Body of pancreas (tissue), 4 donors: ENCODE measurements at regions not wholly inside any gene's neighbourhood (a gene's known extent, or its start where the extent isn't known, plus 50 kb on each side); places are given as distances from the start of the nearest gene placed in this dataset.

Experiments used
- ATAC-seq: fragments of 150-250 bp; one replicate; pipeline ENCODE4 v1.9.1; 2016
- DNase-seq, 4 donors: peaks; one replicate each; pipeline ENCODE4 v3.0.0-alpha.2; 2019
- H3K27ac ChIP-seq, 4 donors: fragments of 200-600 bp; sonication (generic); 1 replicate in 3 of 4; 2 replicates in 1 of 4; pipeline versions ENCODE4 v1.5.1 to v1.6.1; 2016 to 2019; ENCODE audit warnings: mild to moderate bottlenecking in 1 of 4, mixed read lengths in 1 of 4, moderate library complexity in 1 of 4
- H3K27me3 ChIP-seq, 2 donors: fragments of 200-600 bp; sonication (generic); one replicate each; pipeline ENCODE4 v1.6.0; 2016; ENCODE audit warnings: mild to moderate bottlenecking in 1 of 2
- H3K36me3 ChIP-seq, 2 donors: fragments of 200-600 bp; sonication (generic); replicated peaks in 1 of 2; 2 replicates each; pipeline ENCODE4 v1.5.1; 2016; ENCODE audit warnings: low read depth in 2 of 2; ENCODE audit not compliant: insufficient read depth in 1 of 2
- H3K4me1 ChIP-seq: fragments of 200-600 bp; sonication (generic); one replicate; pipeline ENCODE4 v1.6.0; 2016
- H3K4me3 ChIP-seq, 2 donors: fragments of 200-600 bp; sonication (generic); 1 replicate in 1 of 2; 2 replicates in 1 of 2; pipeline ENCODE4 v1.5.1; 2016 to 2019
- H3K9me3 ChIP-seq, 3 donors: fragments of 200-600 bp; sonication (generic); 1 replicate in 2 of 3; 2 replicates in 1 of 3; pipeline ENCODE4 v1.5.1; 2016
- POLR2A ChIP-seq, 3 donors: fragments of 450-650 bp; IDR thresholded peaks; one replicate each; pipeline ENCODE4 v1.6.1; 2016; ENCODE audit warnings: antibody characterized with exemption in 3 of 3, mild to moderate bottlenecking in 2 of 3
- WGBS, 2 donors: methylation state at CpG; one replicate each; pipeline ENCODE4 v1.1.5; 2017; 5-methylcytosine and 5-hydroxymethylcytosine counted together
- intact Hi-C: fragments of 100-400 bp; cut with DNase I; formaldehyde crosslinking; loops from one replicate; pipeline ENCODE4 v1.15.1; 2023
- TF ChIP-seq, protein P1 (sequence below), 7 experiments: fragments of 450-650 bp in 4 of 7; fragments of 200-600 bp in 3 of 7; sonication (generic) in 3 of 7; IDR thresholded peaks; one replicate each; pipeline ENCODE4 v1.5.1; 2016 to 2019; ENCODE audit warnings: antibody characterized with exemption in 7 of 7

GRCh38 chr2:64789466-64790320 lies 136.0 kb upstream of the SERTAD2 start:
- intact Hi-C loops = no loop called here
- Histone ChIP-seq H3K4me1 (peaks cover 15% of the 10 kb centered on the region), H3K4me3 (no peak overlapping the region), H3K9me3 (no peaks in the 10 kb centered on the region), H3K27me3 (no peaks in the 10 kb centered on the region), H3K27ac (no peak overlapping the region), H3K36me3 (no peaks in the 10 kb centered on the region)
- DNase-seq (no peak), ATAC-seq (no peak)
- WGBS, 2 donors = 68 to 69% methylated on average over 9 of the region's 9 CpGs
- TF ChIP-seq POLR2A (IDR thresholded peaks at IDR 0.05) = no peak
- TF ChIP-seq, protein P1, sequence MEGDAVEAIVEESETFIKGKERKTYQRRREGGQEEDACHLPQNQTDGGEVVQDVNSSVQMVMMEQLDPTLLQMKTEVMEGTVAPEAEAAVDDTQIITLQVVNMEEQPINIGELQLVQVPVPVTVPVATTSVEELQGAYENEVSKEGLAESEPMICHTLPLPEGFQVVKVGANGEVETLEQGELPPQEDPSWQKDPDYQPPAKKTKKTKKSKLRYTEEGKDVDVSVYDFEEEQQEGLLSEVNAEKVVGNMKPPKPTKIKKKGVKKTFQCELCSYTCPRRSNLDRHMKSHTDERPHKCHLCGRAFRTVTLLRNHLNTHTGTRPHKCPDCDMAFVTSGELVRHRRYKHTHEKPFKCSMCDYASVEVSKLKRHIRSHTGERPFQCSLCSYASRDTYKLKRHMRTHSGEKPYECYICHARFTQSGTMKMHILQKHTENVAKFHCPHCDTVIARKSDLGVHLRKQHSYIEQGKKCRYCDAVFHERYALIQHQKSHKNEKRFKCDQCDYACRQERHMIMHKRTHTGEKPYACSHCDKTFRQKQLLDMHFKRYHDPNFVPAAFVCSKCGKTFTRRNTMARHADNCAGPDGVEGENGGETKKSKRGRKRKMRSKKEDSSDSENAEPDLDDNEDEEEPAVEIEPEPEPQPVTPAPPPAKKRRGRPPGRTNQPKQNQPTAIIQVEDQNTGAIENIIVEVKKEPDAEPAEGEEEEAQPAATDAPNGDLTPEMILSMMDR (IDR thresholded peaks at IDR 0.05) = no peak

DNA sequence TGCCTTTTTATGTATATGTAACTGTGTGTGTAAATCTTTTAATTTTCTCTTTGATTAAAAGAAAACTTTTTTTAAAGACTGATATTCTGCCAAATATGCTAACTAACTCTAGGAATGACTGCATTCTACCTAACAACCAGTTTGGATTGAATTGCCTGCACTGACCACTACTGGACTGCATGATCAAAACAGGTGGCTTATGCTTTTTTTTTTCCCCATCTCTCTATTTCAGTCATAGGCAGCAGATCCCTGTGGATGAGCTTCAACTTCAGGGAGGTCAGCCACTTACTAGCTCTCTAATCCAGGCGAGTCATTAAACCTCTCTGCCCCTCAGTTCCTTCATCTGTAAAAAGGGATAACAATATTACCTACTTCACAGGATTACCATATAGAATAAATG lies 138.6 kb upstream of the SERTAD2 start:
- ATAC-seq (no peak), DNase-seq (no peak)
- H3K27me3 ChIP-seq = no peaks in the 10 kb centered on the region
- H3K9me3 ChIP-seq = no peaks in the 10 kb centered on the region
- intact Hi-C loops = no loop called here
- peaks cover 15% of the 10 kb centered on the region for H3K4me1 ChIP-seq
- TF ChIP-seq, protein P1 (IDR thresholded peaks at IDR 0.05) = peak in 1 of 7 experiments; percentile 18
- no peak for TF ChIP-seq POLR2A (IDR thresholded peaks at IDR 0.05)
- no peak overlapping the region for H3K27ac ChIP-seq
- 89 to 95% methylated on average over 1 of the region's 1 CpG for WGBS, 2 donors
- H3K36me3 ChIP-seq = no peaks in the 10 kb centered on the region
- H3K4me3 ChIP-seq = no peak overlapping the region

DNA sequence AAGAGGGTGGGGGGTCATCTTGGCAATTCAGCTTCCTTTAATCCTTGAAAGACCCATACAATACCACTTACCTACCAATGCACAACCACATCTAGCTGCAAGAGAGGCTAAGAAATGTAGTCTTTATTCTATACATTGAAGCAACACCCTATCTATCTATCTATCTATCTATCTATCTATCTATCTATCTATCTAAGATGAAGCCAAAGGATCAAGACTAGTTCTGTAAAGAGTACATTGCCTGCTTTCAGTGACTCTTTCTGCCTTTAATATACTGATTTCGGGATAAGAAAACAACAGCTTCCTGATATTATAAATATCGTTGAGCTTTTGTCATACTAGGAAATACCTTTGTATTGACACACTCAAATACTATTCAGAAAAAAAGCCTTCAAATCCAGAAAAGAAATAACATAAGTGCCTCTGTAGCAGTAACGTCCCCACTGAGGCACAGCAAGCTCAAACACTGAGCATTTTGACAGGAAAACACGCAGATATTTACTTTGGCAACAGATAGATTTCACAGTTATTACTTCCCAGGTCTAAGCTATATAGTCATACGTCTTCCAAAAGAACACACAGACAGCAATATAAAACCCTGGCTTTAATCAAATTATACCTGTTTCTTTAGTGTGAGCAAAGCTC lies 139.4 kb upstream of the SERTAD2 start:
- ATAC-seq = no peak

DNA sequence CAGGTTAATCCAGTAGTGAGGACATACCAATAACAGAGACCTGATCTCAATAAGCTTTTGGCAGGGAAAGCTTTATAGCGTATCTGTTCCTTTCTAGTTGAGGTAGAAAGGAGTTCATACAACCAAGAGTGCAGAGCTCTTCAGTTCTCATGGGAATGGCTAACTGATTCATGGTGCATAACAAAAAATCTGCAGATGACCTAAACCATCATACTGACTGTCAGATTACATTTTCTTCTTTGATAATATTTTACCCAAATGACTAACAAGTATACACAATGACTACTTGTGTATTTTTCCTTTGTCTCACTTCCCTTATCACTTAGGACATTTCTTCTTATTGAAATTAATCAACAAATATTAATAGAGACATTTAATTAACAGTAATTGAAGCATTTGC lies 140.0 kb upstream of the SERTAD2 start:
- TF ChIP-seq, protein P1 (IDR thresholded peaks at IDR 0.05) = no peak
- no peak for TF ChIP-seq POLR2A (IDR thresholded peaks at IDR 0.05)
- WGBS, 2 donors = 38 to 67% methylated on average over 1 of the region's 1 CpG
- no peaks in the 10 kb centered on the region for H3K27me3 ChIP-seq
- no peak overlapping the region for H3K27ac ChIP-seq
- DNase-seq (no peak), ATAC-seq (no peak)
- no peak overlapping the region for H3K4me3 ChIP-seq
- H3K9me3 ChIP-seq = no peaks in the 10 kb centered on the region
- H3K36me3 ChIP-seq = no peaks in the 10 kb centered on the region
- peaks cover 15% of the 10 kb centered on the region for H3K4me1 ChIP-seq
- intact Hi-C loops = no loop called here

More for the DNA sequence above, 139.4 kb upstream of the SERTAD2 start:
- no peaks in the 10 kb centered on the region for H3K27me3 ChIP-seq
- 35 to 39% methylated on average over 5 of the region's 5 CpGs for WGBS, 2 donors
- H3K36me3 ChIP-seq = no peaks in the 10 kb centered on the region
- intact Hi-C loops = no loop called here
- peaks cover 15% of the 10 kb centered on the region for H3K4me1 ChIP-seq
- H3K27ac ChIP-seq = no peak overlapping the region
- no peaks in the 10 kb centered on the region for H3K9me3 ChIP-seq
- H3K4me3 ChIP-seq = no peak overlapping the region
- no peak for DNase-seq
- TF ChIP-seq POLR2A (IDR thresholded peaks at IDR 0.05) = no peak
- TF ChIP-seq, protein P1 (IDR thresholded peaks at IDR 0.05) = no peak
